Chondrocyte (in vitro differentiated cells): ENCODE measurements at regions not wholly inside any gene's neighbourhood (a gene's known extent, or its start where the extent isn't known, plus 50 kb on each side); places are given as distances from the start of the nearest gene placed in this dataset.

Experiments
- DNase-seq: peaks from one replicate; pipeline ENCODE4 v3.0.0; 2021; ENCODE audit warnings: mixed read lengths, low spot score
- H3K27ac Mint-ChIP-seq: one replicate; pipeline ENCODE4 v1.8.0; 2021; ENCODE audit warnings: mild to moderate bottlenecking, moderate library complexity, mixed read lengths; ENCODE audit not compliant: unreplicated experiment
- H3K27me3 Mint-ChIP-seq: 2 replicates; pipeline ENCODE4 v1.8.0; 2021; ENCODE audit warnings: low read depth, mixed read lengths
- H3K36me3 Mint-ChIP-seq: 2 replicates; pipeline ENCODE4 v1.8.0; 2021; ENCODE audit warnings: low read depth, mixed read lengths
- H3K4me1 Mint-ChIP-seq: 2 replicates; pipeline ENCODE4 v1.8.0; 2021; ENCODE audit warnings: low read depth, mild to moderate bottlenecking, mixed read lengths
- H3K4me3 Mint-ChIP-seq: one replicate; pipeline ENCODE4 v1.8.0; 2021; ENCODE audit warnings: mild to moderate bottlenecking, moderate library complexity, mixed read lengths; ENCODE audit not compliant: unreplicated experiment
- H3K9me3 Mint-ChIP-seq: 2 replicates; pipeline ENCODE4 v1.8.0; 2021; ENCODE audit warnings: low read depth, mixed read lengths
- CTCF ChIP-seq: fragments of 200-600 bp; sonication (generic); IDR thresholded peaks from 2 replicates; pipeline ENCODE4 v1.5.0; 2021; ENCODE audit warnings: antibody characterized with exemption, mild to moderate bottlenecking, moderate library complexity

GRCh38 chr5:115377468-115378217 is 81.2 kb upstream of the CCDC112 start:
- Mint-ChIP-seq H3K4me3 (no peak overlapping the region), H3K9me3 (no peaks in the 10 kb centered on the region), H3K4me1 (peaks cover 11% of the 10 kb centered on the region), H3K27ac (peak overlapping the region; percentile 20), H3K27me3 (peaks cover 2% of the 10 kb centered on the region), H3K36me3 (no peaks in the 10 kb centered on the region)
- peak; percentile 66 for TF ChIP-seq CTCF
- no peak for DNase-seq

GRCh38 chr5:115375893-115376292 is 79.4 kb upstream of the CCDC112 start:
- Mint-ChIP-seq H3K4me3 (no peak overlapping the region), H3K27ac (no peak overlapping the region), H3K36me3 (no peaks in the 10 kb centered on the region), H3K27me3 (peaks cover 2% of the 10 kb centered on the region), H3K4me1 (peaks cover 11% of the 10 kb centered on the region), H3K9me3 (no peaks in the 10 kb centered on the region)
- DNase-seq, result no peak
- no peak for TF ChIP-seq CTCF

- peaks cover 2% of the 10 kb centered on the region for H3K27me3 Mint-ChIP-seq
- DNase-seq, result no peak
- no peak overlapping the region for H3K4me3 Mint-ChIP-seq
- peaks cover 11% of the 10 kb centered on the region for H3K4me1 Mint-ChIP-seq
- H3K9me3 Mint-ChIP-seq, result no peaks in the 10 kb centered on the region
- no peak overlapping the region for H3K27ac Mint-ChIP-seq
- no peaks in the 10 kb centered on the region for H3K36me3 Mint-ChIP-seq
- no peak for TF ChIP-seq CTCF
These were observed 77.8 kb upstream of the CCDC112 start for GRCh38 chr5:115374057-115374775.

- no peak for TF ChIP-seq CTCF
- H3K4me1 Mint-ChIP-seq, result peaks cover 1% of the 10 kb centered on the region
- H3K9me3 Mint-ChIP-seq, result no peaks in the 10 kb centered on the region
- H3K27ac Mint-ChIP-seq, result no peak overlapping the region
- H3K27me3 Mint-ChIP-seq, result peaks cover 2% of the 10 kb centered on the region
- H3K4me3 Mint-ChIP-seq, result no peak overlapping the region
- no peak for DNase-seq
- no peaks in the 10 kb centered on the region for H3K36me3 Mint-ChIP-seq
These were observed 75.7 kb upstream of the CCDC112 start for GRCh38 chr5:115372146-115372545.

- H3K27me3 Mint-ChIP-seq, result peaks cover 2% of the 10 kb centered on the region
- no peak for TF ChIP-seq CTCF
- no peak overlapping the region for H3K4me3 Mint-ChIP-seq
- no peaks in the 10 kb centered on the region for H3K36me3 Mint-ChIP-seq
- no peak for DNase-seq
- H3K9me3 Mint-ChIP-seq, result no peaks in the 10 kb centered on the region
- no peak overlapping the region for H3K27ac Mint-ChIP-seq
- H3K4me1 Mint-ChIP-seq, result no peaks in the 10 kb centered on the region
These were observed 73.1 kb upstream of the CCDC112 start for GRCh38 chr5:115369430-115370144.
